ENCODE measurements at regions not wholly inside any gene's neighbourhood (a gene's known extent, or its start where the extent isn't known, plus 50 kb on each side); places are given as distances from the start of the nearest gene placed in this dataset.

DNA sequence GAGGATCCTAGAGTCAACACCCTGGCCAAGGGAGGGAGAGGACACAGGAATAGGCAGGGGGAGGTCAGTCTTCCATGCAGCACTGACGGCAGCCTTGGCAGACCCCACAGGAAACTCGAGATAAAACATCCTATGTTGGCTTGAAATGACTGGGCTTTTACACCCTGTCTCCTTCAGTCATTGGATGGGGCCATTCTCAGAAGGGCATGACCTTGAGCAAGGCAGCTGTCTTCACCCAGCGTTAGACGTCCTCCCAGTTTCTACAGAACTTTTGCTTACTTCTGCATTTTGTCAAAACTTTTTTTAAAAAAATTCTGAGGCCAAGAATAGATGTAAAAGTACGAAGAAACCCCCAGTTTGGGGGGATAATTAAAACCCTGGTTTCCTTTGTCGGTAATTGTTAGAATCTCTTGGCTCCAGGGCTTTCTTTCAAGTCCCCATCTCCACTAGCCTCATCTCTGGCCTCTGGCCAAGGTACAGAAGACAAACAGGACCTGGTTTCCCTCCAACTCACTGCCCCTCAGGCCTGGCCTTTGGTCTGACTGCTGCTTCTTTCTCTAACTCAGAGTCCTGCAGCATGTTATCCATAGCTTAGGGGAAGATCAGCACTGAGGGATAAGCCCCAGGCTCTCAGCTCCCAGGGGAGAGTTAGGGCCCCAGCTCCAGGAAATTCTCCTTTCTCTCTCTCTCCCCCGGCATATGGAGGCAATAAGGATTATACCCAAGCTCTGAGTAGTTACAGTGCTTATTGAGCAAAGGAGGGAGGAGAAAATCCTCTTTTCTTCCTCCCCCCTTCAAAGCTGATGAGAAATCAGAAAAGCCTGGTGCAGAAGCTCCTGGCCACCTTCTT lies 51.6 kb upstream of the KCND3 start:
- DNase-seq, result no peak

GRCh38 chr1:112043901-112044300 lies 54.4 kb upstream of the KCND3 start:
- no peak for DNase-seq

DNA sequence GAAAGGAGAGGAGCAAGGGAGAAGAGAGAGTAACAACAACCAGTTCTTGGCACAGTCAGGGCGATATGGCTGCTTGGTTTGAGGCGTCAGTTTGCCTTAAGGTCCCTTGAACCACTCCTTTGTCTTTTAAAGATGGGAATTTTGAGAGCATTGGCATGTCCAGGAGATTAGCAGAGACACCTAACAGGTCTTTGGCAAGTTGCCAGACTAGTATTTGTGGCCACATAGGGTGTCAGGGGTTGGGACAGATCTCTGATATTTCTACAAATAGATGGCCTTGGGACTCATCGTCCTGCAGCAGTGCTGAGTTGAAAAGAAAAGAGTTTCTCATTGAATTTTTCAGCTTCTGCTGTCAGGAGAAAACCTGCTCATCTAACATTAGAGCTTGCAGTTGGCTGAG lies 55.3 kb upstream of the KCND3 start:
- no peak for DNase-seq

DNA sequence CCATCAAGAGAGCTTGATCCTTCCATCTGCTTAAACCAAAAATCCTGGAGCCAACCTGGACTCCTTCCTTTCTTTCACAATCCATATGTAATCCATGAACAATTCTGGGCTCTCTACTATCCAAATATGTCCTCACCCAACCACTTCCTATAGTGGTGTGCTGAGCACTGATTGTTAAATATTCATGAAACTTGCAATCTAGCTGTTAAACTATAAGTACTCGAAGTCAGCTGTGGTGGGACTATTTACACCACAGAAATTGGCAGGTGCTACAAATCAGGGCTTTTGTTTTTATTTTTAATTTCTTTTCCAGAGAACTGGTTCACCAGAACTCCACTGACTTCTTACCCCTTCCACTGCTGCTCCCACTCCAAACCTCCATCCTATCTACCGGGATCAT lies 57.2 kb upstream of the KCND3 start:
- DNase-seq, result no peak

DNA sequence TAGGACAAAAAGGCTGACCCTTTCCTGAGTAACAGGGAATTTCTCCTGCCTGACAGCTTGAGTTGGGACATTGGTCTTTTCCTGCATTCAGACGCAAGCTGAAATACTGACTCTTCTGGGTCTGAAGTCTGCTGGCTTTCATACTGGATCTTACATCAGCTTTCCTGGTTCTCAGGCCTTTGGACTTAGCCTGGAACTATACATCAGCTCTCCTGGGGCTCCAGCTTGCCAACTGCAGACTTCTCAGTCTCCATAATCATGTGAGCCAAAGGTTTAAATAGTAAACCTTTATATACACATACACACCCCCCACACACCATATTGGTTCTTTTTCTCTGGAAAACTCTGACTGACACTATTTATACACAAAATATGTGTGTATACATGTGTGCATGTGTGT lies 59.0 kb upstream of the KCND3 start:
- DNase-seq, result no peak

GRCh38 chr1:112054510-112054909 lies 65.0 kb upstream of the KCND3 start:
- DNase-seq, result no peak

- DNase-seq, result no peak
These were observed 66.9 kb upstream of the KCND3 start for GRCh38 chr1:112056354-112056753.

DNA sequence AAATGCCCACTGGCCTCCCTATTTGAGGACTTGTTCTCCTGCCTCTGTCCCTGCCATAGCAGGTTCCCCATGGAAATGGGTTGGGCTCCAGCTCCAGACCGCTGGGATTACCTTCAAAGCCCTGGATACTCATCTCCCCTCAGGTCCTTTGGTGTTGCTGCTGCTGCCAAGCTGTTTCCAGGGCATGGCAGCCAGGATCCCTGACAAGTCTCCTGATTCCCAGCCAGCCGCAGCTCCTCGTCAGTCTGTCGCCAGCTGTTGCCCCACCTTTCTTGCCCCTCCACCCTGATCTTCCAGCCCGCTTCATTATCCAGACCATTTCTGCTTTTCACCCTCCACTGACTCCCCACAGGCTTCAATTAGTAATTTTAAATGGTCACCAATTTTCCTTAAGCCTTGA lies 68.3 kb upstream of the KCND3 start:
- no peak for DNase-seq

GRCh38 chr1:112058815-112059450 lies 69.5 kb upstream of the KCND3 start:
- no peak for DNase-seq

DNA sequence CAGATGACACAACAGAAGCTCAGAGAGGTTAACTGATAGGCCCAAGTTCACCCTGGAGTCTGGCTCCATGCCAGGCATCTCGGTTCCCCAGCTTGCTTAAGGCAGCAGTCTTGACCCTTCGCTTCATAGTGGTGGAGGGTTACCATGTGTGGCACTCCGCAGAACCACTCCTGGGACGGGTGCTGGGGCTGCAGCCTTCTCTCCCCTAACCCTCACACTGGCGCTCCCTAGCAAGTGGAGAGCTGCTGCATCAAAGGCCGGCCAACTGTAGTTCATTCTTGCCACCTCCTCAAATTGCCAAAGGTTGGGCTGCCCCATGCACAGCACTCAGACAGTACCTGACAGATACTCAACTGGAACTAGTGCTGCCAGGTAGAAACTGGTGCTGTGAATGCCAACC lies 70.2 kb upstream of the KCND3 start:
- no peak for DNase-seq

GRCh38 chr1:112060261-112060660 lies 70.8 kb upstream of the KCND3 start:
- DNase-seq, result no peak

GRCh38 chr1:112061056-112061455 lies 71.6 kb upstream of the KCND3 start:
- no peak for DNase-seq

DNA sequence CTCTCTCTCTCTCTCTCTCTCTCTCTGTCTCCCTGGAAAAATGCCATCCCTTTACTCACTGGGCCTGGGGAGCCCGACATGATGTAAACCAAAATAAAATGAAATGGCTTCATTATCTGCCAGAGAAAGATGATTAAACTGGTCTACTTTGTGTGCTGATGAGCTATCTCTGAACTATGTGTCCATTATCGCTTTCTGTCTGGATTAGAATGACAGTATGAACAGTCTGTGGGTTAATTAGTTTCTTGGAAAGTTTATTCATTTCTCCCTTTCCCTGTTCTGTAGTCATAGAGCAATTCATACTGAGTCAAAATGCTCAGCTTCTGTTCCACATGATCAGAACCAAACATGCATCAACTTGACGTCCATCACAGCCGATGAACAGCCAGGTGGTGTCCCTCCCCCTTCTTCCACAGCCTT lies 72.4 kb upstream of the KCND3 start:
- no peak for DNase-seq

GRCh38 chr1:112063781-112064728 lies 74.6 kb upstream of the KCND3 start:
- no peak for DNase-seq

DNA sequence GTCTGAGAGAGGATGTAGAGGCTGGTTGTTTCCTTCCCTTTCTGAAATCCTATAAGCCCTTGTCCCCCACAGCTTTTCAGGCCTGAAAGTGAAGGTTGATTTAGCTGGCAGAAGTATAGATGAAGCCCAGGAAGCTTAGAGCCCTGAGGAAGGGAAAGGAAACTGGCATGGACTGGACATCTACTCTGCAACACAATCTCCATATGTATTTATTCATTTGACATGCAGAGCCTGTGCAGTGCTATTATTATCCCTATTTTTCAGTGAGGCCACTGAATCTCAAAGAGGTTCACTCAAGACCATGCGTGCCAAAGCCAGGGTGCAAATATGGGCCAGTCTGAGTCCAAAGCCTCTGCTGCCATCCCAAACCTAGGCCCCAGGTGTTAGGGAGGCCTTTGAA lies 78.5 kb upstream of the KCND3 start:
- no peak for DNase-seq

DNA sequence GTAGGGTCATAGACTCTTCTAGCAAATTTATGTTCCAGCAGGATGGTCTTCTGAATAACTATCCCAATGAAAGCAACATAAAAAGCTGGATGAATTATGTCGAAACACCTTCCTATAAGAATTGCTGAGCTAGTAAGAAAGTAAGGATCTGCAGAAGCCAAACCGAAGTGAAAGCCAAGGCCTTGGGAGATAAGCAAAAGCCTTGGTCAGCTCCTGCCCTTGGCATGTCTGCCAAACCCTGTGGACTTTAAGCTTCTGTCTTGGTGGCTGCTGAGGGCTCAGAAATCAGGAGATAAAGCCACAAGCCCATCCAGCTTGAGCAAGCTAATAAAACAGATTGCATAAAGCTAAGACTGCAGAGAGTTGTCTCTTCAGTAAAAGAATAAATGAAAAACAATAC lies 81.2 kb upstream of the KCND3 start:
- no peak for DNase-seq

GRCh38 chr1:112074711-112075110 lies 85.2 kb upstream of the KCND3 start:
- DNase-seq, result no peak

GRCh38 chr1:112075566-112075965 lies 86.1 kb upstream of the KCND3 start:
- DNase-seq, result no peak

GRCh38 chr1:112079446-112079845 lies 90.0 kb upstream of the KCND3 start:
- no peak for DNase-seq

DNA sequence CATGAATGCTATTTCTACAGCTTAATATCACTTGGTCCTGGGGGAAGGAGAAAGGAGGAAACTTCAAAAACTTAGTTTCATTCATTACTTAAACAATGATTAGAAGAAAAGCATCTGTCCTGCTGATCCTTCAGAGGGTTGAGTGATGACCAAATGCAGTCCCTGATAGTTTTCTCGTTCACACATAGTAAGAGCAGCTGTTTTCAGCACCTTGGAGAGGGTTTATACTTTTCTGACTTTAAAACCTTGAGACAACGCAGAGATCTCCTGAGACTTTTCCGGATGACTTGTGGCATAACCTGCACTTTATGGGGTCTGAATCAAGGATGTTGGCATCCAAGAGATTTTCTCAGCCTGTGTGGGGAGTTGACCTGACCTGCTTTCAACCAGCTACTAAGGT lies 94.0 kb upstream of the KCND3 start:
- no peak for DNase-seq

DNA sequence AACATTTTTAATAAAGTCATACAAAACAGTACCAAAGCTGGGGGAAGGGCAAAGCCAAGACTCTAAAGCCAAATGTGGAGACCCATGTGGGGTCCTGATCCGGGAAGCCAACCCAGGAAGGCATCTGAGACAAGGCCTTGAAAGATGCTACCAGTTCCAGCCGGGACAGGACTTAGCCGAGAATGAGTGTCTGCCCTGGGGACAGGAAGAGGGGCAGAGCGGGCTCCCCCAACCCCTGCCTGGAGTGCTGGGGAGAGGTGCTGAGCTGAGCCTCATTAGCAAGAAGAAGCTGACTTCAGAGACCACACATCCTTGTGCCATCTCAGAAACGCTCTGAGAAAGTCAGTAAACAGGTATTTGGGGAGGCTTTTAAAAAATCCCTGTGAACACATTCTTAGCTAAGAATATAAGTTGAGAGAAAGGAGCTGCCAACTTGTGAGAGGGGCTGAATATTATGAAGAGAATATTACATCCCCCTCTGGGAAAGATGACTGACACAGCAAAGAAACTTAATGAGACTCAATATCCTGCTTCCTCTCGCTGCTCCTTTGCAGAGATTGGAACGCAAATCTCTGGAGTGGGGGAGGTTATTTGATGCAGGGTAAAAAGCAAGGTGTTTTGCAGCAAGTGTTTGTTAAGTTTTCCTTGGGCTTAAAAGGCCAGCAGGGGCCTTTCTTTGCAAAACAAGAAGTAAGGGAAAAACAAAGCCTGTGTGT lies 103.3 kb upstream of the KCND3 start:
- DNase-seq, result no peak

- no peak for DNase-seq
These were observed 103.9 kb upstream of the KCND3 start for GRCh38 chr1:112093372-112093694.

DNA sequence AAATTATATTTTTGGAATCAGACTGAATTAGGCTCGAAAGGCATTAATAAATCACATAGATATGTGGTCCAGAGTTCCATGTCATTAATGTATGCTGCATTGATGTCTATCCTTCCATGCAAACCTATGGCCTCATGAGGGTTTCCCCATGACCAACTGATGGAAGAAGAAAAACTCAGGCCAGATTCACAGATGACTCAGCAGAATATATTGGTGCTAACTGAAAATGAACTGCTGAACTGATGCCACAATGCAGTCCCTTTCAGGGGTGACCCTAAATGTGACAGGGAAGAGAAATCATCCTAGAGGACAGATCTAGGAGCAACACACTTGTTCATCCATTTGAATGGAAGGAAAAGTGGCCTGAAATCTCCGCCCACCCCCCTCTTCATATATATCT lies 110.5 kb upstream of the KCND3 start:
- DNase-seq, result no peak
